Endodermal cell (in vitro differentiated cells): ENCODE measurements at regions not wholly inside any gene's neighbourhood (a gene's known extent, or its start where the extent isn't known, plus 50 kb on each side); places are given as distances from the start of the nearest gene placed in this dataset.
A peak's percentile ranks its signal among the peaks of the same experiment; 100 is the strongest.

Source experiments
- DNase-seq: peaks from one replicate; pipeline ENCODE4 v3.0.0-alpha.2; 2017
- H3K27ac ChIP-seq: 2 replicates; pipeline ENCODE4 v1.5.1; 2013; ENCODE audit warnings: mild to moderate bottlenecking, low read depth, low read length, moderate library complexity
- H3K27me3 ChIP-seq: 2 replicates; pipeline ENCODE4 v1.6.1; 2013; ENCODE audit warnings: mild to moderate bottlenecking, low read length, moderate library complexity; ENCODE audit not compliant: insufficient read depth, control insufficient read depth, poor library complexity, severe bottlenecking
- H3K36me3 ChIP-seq: 2 replicates; pipeline ENCODE4 v1.7.0; 2013; ENCODE audit warnings: mild to moderate bottlenecking, low read length, moderate library complexity; ENCODE audit not compliant: control insufficient read depth, insufficient read depth
- H3K4me1 ChIP-seq: one replicate; pipeline ENCODE4 v1.7.0; 2013; ENCODE audit warnings: low read length; ENCODE audit not compliant: control insufficient read depth, insufficient read depth
- H3K4me3 ChIP-seq: 2 replicates; pipeline ENCODE4 v1.5.1; 2013; ENCODE audit warnings: mild to moderate bottlenecking, low read length, moderate library complexity
- H3K9ac ChIP-seq: 2 replicates; pipeline ENCODE4 v1.6.1; 2013; ENCODE audit warnings: mild to moderate bottlenecking, low read length, moderate library complexity; ENCODE audit not compliant: poor library complexity, severe bottlenecking; ENCODE audit errors: extremely low read depth
- H3K9me3 ChIP-seq: 2 replicates; pipeline ENCODE4 v1.6.1; 2013; ENCODE audit warnings: mild to moderate bottlenecking, low read length, moderate library complexity; ENCODE audit not compliant: control insufficient read depth
- H3K27ac Mint-ChIP-seq: 2 replicates; pipeline ENCODE4 v1.8.0; 2020; ENCODE audit warnings: mixed read lengths
- H3K27me3 Mint-ChIP-seq: 2 replicates; pipeline ENCODE4 v1.8.0; 2021; ENCODE audit warnings: mild to moderate bottlenecking, mixed read lengths; ENCODE audit not compliant: insufficient read depth
- H3K36me3 Mint-ChIP-seq: 2 replicates; pipeline ENCODE4 v1.8.0; 2020; ENCODE audit warnings: low read depth, mixed read lengths
- H3K4me1 Mint-ChIP-seq: 2 replicates; pipeline ENCODE4 v1.8.0; 2020; ENCODE audit warnings: mixed read lengths
- H3K4me3 Mint-ChIP-seq: 2 replicates; pipeline ENCODE4 v1.8.0; 2020; ENCODE audit warnings: mild to moderate bottlenecking, moderate library complexity, mixed read lengths
- H3K9me3 Mint-ChIP-seq: 2 replicates; pipeline ENCODE4 v1.8.0; 2020; ENCODE audit warnings: mild to moderate bottlenecking, mixed read lengths
- WGBS, 2 experiments: methylation state at CpG; one replicate each; pipeline versions ENCODE4 v1.1.5 to v1.1.7; 2013; ENCODE audit warnings: missing lambda C conversion rate in 2 of 2, mixed read lengths in 1 of 2; ENCODE audit not compliant: insufficient coverage in 1 of 2, insufficient read length in 1 of 2; 5-methylcytosine and 5-hydroxymethylcytosine counted together
- TF ChIP-seq, protein P1 (sequence below): fragments of 200-600 bp; sonication (generic); conservative IDR thresholded peaks from 2 replicates; pipeline ENCODE4 v1.5.0; 2021; ENCODE audit warnings: antibody characterized with exemption, mild to moderate bottlenecking

DNA sequence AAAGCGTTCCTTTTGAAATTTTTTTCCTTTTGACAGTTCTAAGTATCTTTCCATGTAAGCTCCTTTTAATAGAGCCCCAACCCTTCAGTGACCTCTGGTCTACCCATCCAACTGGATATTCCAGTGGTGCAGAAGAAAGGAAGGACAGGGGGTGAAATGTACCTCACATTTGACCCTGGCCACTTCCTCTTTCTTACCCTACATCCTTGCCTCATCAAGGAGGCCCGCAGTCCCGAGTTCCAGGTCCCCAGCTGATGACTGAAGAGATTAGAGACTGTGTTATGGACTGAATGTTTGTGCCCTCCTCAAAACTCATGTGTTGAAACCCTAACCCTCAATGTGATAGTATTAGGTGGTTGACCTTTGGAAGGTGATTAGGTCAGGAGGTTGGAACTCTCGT is 158.1 kb downstream of the RBM43 start:
- no peak overlapping the region for H3K4me3 Mint-ChIP-seq
- no peaks in the 10 kb centered on the region for H3K36me3 Mint-ChIP-seq
- no peak for DNase-seq
- no peaks in the 10 kb centered on the region for H3K4me1 ChIP-seq
- no peak overlapping the region for H3K4me3 ChIP-seq
- no peak overlapping the region for H3K9ac ChIP-seq
- no peaks in the 10 kb centered on the region for H3K9me3 ChIP-seq
- no peaks in the 10 kb centered on the region for H3K4me1 Mint-ChIP-seq
- H3K36me3 ChIP-seq: no peaks in the 10 kb centered on the region
- no peak overlapping the region for H3K27ac Mint-ChIP-seq
- 92 to 93% methylated on average over 2 to 4 of the region's 4 CpGs for WGBS, 2 experiments
- H3K27me3 Mint-ChIP-seq: no peaks in the 10 kb centered on the region
- TF ChIP-seq, protein P1, sequence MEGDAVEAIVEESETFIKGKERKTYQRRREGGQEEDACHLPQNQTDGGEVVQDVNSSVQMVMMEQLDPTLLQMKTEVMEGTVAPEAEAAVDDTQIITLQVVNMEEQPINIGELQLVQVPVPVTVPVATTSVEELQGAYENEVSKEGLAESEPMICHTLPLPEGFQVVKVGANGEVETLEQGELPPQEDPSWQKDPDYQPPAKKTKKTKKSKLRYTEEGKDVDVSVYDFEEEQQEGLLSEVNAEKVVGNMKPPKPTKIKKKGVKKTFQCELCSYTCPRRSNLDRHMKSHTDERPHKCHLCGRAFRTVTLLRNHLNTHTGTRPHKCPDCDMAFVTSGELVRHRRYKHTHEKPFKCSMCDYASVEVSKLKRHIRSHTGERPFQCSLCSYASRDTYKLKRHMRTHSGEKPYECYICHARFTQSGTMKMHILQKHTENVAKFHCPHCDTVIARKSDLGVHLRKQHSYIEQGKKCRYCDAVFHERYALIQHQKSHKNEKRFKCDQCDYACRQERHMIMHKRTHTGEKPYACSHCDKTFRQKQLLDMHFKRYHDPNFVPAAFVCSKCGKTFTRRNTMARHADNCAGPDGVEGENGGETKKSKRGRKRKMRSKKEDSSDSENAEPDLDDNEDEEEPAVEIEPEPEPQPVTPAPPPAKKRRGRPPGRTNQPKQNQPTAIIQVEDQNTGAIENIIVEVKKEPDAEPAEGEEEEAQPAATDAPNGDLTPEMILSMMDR: no peak
- H3K27me3 ChIP-seq: no peaks in the 10 kb centered on the region
- H3K9me3 Mint-ChIP-seq: peaks cover 2% of the 10 kb centered on the region
- H3K27ac ChIP-seq: no peak overlapping the region

DNA sequence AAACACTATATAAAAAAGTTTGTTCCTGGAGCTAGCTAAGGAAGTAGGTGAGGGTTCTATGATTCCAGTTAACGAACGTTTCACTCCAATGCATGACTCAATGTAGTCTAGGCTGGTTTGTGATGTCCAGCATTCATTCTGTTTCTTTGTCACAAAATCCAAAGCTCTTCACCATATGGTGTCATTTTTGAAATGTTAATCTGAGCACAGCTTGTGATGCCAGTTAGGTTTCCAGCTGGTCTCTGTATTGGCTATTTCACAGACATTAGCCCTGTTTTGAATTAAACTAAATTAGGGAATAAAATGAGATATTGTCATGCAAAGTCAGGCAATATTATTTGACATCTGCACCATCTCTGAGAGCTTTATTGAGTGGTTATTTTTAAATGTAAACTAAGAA is 159.4 kb downstream of the RBM43 start:
- H3K9me3 ChIP-seq: no peaks in the 10 kb centered on the region
- H3K27ac Mint-ChIP-seq: no peak overlapping the region
- 80% methylated on average over 2 of the region's 2 CpGs; no CpG with 5 or more reads in 1 of the 2 experiments for WGBS, 2 experiments
- H3K36me3 Mint-ChIP-seq: no peaks in the 10 kb centered on the region
- no peak overlapping the region for H3K4me3 ChIP-seq
- H3K4me1 Mint-ChIP-seq: no peaks in the 10 kb centered on the region
- DNase-seq: no peak
- H3K4me1 ChIP-seq: no peaks in the 10 kb centered on the region
- TF ChIP-seq, protein P1: no peak
- no peaks in the 10 kb centered on the region for H3K36me3 ChIP-seq
- no peak overlapping the region for H3K9ac ChIP-seq
- H3K27me3 ChIP-seq: no peaks in the 10 kb centered on the region
- H3K27ac ChIP-seq: peak overlapping the region; percentile 78
- H3K4me3 Mint-ChIP-seq: no peak overlapping the region
- H3K9me3 Mint-ChIP-seq: peaks cover 2% of the 10 kb centered on the region
- H3K27me3 Mint-ChIP-seq: no peaks in the 10 kb centered on the region

DNA sequence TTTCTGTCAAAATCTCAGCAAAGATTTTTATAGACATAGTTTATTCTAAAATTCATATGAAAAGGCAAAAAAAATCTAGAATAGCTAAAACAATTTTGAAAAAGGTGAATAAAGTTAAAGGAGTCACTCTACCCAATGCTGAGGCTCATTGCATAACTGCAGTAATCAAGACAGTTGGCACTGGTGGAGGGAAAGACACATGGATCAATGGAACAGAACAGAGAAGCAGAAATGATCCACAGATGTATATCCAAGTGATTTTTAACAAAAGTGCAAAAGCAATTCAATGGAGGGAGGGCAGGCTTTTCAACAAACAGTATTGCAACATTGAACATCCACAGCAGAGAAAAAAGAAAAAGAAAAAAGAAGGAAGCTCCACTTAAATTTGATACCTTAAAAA is 162.8 kb downstream of the RBM43 start:
- Histone ChIP-seq H3K9me3 (no peaks in the 10 kb centered on the region), H3K27ac (no peak overlapping the region), H3K4me1 (no peaks in the 10 kb centered on the region), H3K9ac (no peak overlapping the region), H3K4me3 (no peak overlapping the region), H3K27me3 (no peaks in the 10 kb centered on the region), H3K36me3 (no peaks in the 10 kb centered on the region)
- Mint-ChIP-seq H3K9me3 (no peaks in the 10 kb centered on the region), H3K4me1 (no peaks in the 10 kb centered on the region), H3K27ac (no peak overlapping the region), H3K4me3 (no peak overlapping the region), H3K27me3 (no peaks in the 10 kb centered on the region), H3K36me3 (no peaks in the 10 kb centered on the region)
- no peak for DNase-seq
- TF ChIP-seq, protein P1: no peak
